SK-N-MC (cell line): ENCODE measurements at regions not wholly inside any gene's neighbourhood (a gene's known extent, or its start where the extent isn't known, plus 50 kb on each side); places are given as distances from the start of the nearest gene placed in this dataset.

Source experiments
- EZH2 ChIP-seq: fragments of 200-600 bp; sonication (generic); IDR thresholded peaks from one replicate; pipeline ENCODE4 v1.6.1; 2017; ENCODE audit warnings: antibody characterized with exemption
- FOXP2 ChIP-seq: optimal IDR thresholded peaks from 2 replicates; pipeline ENCODE3; 2011; ENCODE audit warnings: mild to moderate bottlenecking, moderate library complexity; ENCODE audit not compliant: insufficient read depth; ENCODE audit errors: extremely low read length, control extremely low read depth
- POLR2AphosphoS5 ChIP-seq: IDR thresholded peaks from 2 replicates; pipeline ENCODE4 v1.6.1; 2012; ENCODE audit warnings: mild to moderate bottlenecking, low read depth, low read length, borderline replicate concordance

GRCh38 chr14:37711356-37711830, 116.0 kb downstream of the TTC6 start:
- TF ChIP-seq POLR2AphosphoS5 (no peak), EZH2 (no peak), FOXP2 (no peak)
